MM.1S (cell line): ENCODE measurements at regions not wholly inside any gene's neighbourhood (a gene's known extent, or its start where the extent isn't known, plus 50 kb on each side); places are given as distances from the start of the nearest gene placed in this dataset.

Source experiments
- EZH2 ChIP-seq: fragments of 300-600 bp; sonication (generic); optimal IDR thresholded peaks from 2 replicates; pipeline ENCODE3; 2017; ENCODE audit warnings: low read depth, mild to moderate bottlenecking, antibody characterized with exemption, low read length, mixed read lengths
- EZH2phosphoT487 ChIP-seq: fragments of 300-600 bp; sonication (generic); IDR thresholded peaks from 2 replicates; pipeline ENCODE4 v1.6.1; 2018; ENCODE audit warnings: antibody characterized with exemption, low read length
- TF ChIP-seq, protein P1 (sequence below): fragments of 300-600 bp; sonication (generic); IDR thresholded peaks from 2 replicates; pipeline ENCODE4 v1.5.1; 2016; ENCODE audit warnings: antibody characterized with exemption, low read length, mixed read lengths

DNA sequence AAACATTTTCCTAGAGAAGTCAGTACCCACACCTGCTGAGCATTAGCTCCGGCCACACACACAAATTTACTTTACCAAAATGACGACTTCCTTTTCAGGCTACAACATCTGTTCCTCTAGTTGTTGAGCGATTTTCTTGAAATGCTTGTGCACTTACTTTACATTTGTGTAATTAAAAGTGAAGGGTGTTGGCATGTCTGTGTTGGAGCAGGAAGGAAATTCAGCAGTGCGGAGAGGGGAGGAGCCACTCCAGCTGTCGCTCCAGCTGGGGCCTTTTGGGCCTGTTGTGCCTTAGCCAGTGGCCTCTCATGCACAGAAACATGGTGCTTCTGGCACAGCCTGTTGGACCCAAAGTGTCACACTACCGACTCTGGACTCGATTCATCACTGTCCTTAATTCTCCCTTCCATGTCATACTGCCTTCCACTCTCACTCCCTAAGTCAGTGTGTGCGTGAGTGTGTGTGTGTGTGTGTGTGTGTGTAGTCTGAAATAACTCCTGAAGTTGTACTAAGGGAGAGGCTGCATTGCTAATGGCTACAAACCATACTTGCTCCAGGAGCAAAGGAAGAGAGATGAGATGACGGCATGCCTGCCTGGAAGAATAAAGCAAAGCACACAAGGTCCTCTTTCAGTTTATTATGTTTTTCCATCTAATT, 191.8 kb upstream of the ARG1 start:
- TF ChIP-seq, protein P1, sequence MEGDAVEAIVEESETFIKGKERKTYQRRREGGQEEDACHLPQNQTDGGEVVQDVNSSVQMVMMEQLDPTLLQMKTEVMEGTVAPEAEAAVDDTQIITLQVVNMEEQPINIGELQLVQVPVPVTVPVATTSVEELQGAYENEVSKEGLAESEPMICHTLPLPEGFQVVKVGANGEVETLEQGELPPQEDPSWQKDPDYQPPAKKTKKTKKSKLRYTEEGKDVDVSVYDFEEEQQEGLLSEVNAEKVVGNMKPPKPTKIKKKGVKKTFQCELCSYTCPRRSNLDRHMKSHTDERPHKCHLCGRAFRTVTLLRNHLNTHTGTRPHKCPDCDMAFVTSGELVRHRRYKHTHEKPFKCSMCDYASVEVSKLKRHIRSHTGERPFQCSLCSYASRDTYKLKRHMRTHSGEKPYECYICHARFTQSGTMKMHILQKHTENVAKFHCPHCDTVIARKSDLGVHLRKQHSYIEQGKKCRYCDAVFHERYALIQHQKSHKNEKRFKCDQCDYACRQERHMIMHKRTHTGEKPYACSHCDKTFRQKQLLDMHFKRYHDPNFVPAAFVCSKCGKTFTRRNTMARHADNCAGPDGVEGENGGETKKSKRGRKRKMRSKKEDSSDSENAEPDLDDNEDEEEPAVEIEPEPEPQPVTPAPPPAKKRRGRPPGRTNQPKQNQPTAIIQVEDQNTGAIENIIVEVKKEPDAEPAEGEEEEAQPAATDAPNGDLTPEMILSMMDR: no peak
- TF ChIP-seq EZH2 (no peak), EZH2phosphoT487 (no peak)
